Sigmoid colon (tissue), 6 donors: ENCODE measurements at regions not wholly inside any gene's neighbourhood (a gene's known extent, or its start where the extent isn't known, plus 50 kb on each side); places are given as distances from the start of the nearest gene placed in this dataset.

Experiments
- DNase-seq: peaks from one replicate; pipeline ENCODE4 v3.0.0-alpha.2; 2019
- H3K27ac ChIP-seq, 4 donors: fragments of 200-600 bp; sonication (generic); one replicate each; pipeline ENCODE4 v1.5.1; 2016 to 2019; ENCODE audit warnings: mild to moderate bottlenecking in 1 of 4
- H3K27me3 ChIP-seq, 3 donors: fragments of 200-600 bp; sonication (generic); one replicate each; pipeline ENCODE4 v1.5.1; 2019; ENCODE audit warnings: mild to moderate bottlenecking in 1 of 3
- H3K36me3 ChIP-seq, 4 donors: fragments of 200-600 bp; sonication (generic); one replicate each; pipeline ENCODE4 v1.5.1; 2016 to 2019
- H3K4me1 ChIP-seq, 4 donors: fragments of 200-600 bp; sonication (generic); one replicate each; pipeline ENCODE4 v1.5.1; 2017 to 2019
- H3K4me3 ChIP-seq, 4 donors: fragments of 200-600 bp; sonication (generic); one replicate each; pipeline ENCODE4 v1.5.1; 2017 to 2019; ENCODE audit warnings: mild to moderate bottlenecking in 2 of 4, moderate library complexity in 1 of 4
- H3K9me3 ChIP-seq, 4 donors: fragments of 200-600 bp in 3 of 4; sonication (generic) in 3 of 4; one replicate each; pipeline versions ENCODE4 v1.5.1 to v1.6.1; 2013 to 2019
- CTCF ChIP-seq, 4 experiments: fragments of 450-650 bp in 3 of 4; fragments of 200-600 bp in 1 of 4; IDR thresholded peaks; one replicate each; pipeline ENCODE4 v1.5.1; 2016 to 2019; ENCODE audit warnings: antibody characterized with exemption in 4 of 4, mild to moderate bottlenecking in 3 of 4, moderate library complexity in 2 of 4
- EP300 ChIP-seq, 4 donors: sonication (generic); formaldehyde crosslinking; IDR thresholded peaks; one replicate each; pipeline ENCODE4 v1.6.1; 2017; ENCODE audit warnings: antibody characterized with exemption in 4 of 4
- POLR2A ChIP-seq, 2 donors: fragments of 450-650 bp; IDR thresholded peaks; one replicate each; pipeline ENCODE4 v1.6.1; 2016; ENCODE audit warnings: antibody characterized with exemption in 2 of 2, mild to moderate bottlenecking in 2 of 2, moderate library complexity in 2 of 2
- POLR2AphosphoS5 ChIP-seq, 4 donors: sonication (generic); formaldehyde crosslinking; IDR thresholded peaks; one replicate each; pipeline ENCODE4 v1.6.1; 2017; ENCODE audit warnings: antibody characterized with exemption in 4 of 4
- WGBS, 2 donors: extraction: QIAGEN DNeasy Blood & Tissue Kit; methylation state at CpG; one replicate each; pipeline ENCODE4 v1.1.7; 2013; 5-methylcytosine and 5-hydroxymethylcytosine counted together
- intact Hi-C: fragments of 100-400 bp; cut with DNase I; formaldehyde crosslinking; loops from one replicate; pipeline ENCODE4 v1.15.1; 2023
- donor health status: healthy with polysubstance abuse.
- donor health status: healthy.

- Histone ChIP-seq H3K4me1 (no peaks in the 10 kb centered on the region), H3K4me3 (no peak overlapping the region), H3K27ac (no peak overlapping the region), H3K9me3 (no peaks in the 10 kb centered on the region), H3K27me3 (no peaks in the 10 kb centered on the region), H3K36me3 (no peaks in the 10 kb centered on the region)
- WGBS, 2 donors, result 86 to 91% methylated on average over 7 of the region's 7 CpGs
- peak; percentile 17 for DNase-seq
- no peak for TF ChIP-seq POLR2AphosphoS5 (IDR thresholded peaks at IDR 0.05)
- TF ChIP-seq EP300 (IDR thresholded peaks at IDR 0.05), result no peak
- no peak for TF ChIP-seq CTCF (IDR thresholded peaks at IDR 0.05)
- TF ChIP-seq POLR2A (IDR thresholded peaks at IDR 0.05), result no peak
- intact Hi-C loops, result no loop called here
Measured at GRCh38 chr10:3274414-3274813, 101.8 kb upstream of the PITRM1 start.

GRCh38 chr10:3273966-3274365 is 101.4 kb upstream of the PITRM1 start:
- intact Hi-C loops, result no loop called here
- Histone ChIP-seq H3K27me3 (no peaks in the 10 kb centered on the region), H3K4me3 (no peak overlapping the region), H3K36me3 (no peaks in the 10 kb centered on the region), H3K4me1 (no peaks in the 10 kb centered on the region), H3K27ac (no peak overlapping the region), H3K9me3 (no peaks in the 10 kb centered on the region)
- TF ChIP-seq EP300 (IDR thresholded peaks at IDR 0.05) (no peak), POLR2AphosphoS5 (IDR thresholded peaks at IDR 0.05) (no peak), POLR2A (IDR thresholded peaks at IDR 0.05) (no peak), CTCF (IDR thresholded peaks at IDR 0.05) (no peak)
- DNase-seq, result peak; percentile 32
- 86% methylated on average over 12 of the region's 12 CpGs for WGBS, 2 donors

GRCh38 chr10:3272300-3272699 is 99.7 kb upstream of the PITRM1 start:
- Histone ChIP-seq H3K27me3 (no peaks in the 10 kb centered on the region), H3K9me3 (no peaks in the 10 kb centered on the region), H3K36me3 (no peaks in the 10 kb centered on the region), H3K4me3 (no peak overlapping the region), H3K4me1 (no peaks in the 10 kb centered on the region), H3K27ac (no peak overlapping the region)
- WGBS, 2 donors, result 88 to 90% methylated on average over 5 of the region's 5 CpGs
- TF ChIP-seq POLR2AphosphoS5 (IDR thresholded peaks at IDR 0.05) (no peak), POLR2A (IDR thresholded peaks at IDR 0.05) (no peak), EP300 (IDR thresholded peaks at IDR 0.05) (no peak), CTCF (IDR thresholded peaks at IDR 0.05) (no peak)
- DNase-seq, result no peak
- intact Hi-C loops, result no loop called here

GRCh38 chr10:3271354-3272115 is 99.0 kb upstream of the PITRM1 start:
- Histone ChIP-seq H3K27ac (no peak overlapping the region), H3K36me3 (no peaks in the 10 kb centered on the region), H3K4me1 (no peaks in the 10 kb centered on the region), H3K9me3 (no peaks in the 10 kb centered on the region), H3K27me3 (no peaks in the 10 kb centered on the region), H3K4me3 (no peak overlapping the region)
- intact Hi-C loops, result no loop called here
- no peak for TF ChIP-seq POLR2A (IDR thresholded peaks at IDR 0.05)
- no peak for DNase-seq
- 89 to 92% methylated on average over 14 of the region's 14 CpGs for WGBS, 2 donors

- Histone ChIP-seq H3K4me1 (no peaks in the 10 kb centered on the region), H3K36me3 (no peaks in the 10 kb centered on the region), H3K4me3 (no peak overlapping the region), H3K27me3 (no peaks in the 10 kb centered on the region), H3K9me3 (no peaks in the 10 kb centered on the region), H3K27ac (no peak overlapping the region)
- WGBS, 2 donors, result 90% methylated on average over 18 of the region's 18 CpGs
- no peak for DNase-seq
- intact Hi-C loops, result no loop called here
- TF ChIP-seq CTCF (IDR thresholded peaks at IDR 0.05) (no peak), POLR2AphosphoS5 (IDR thresholded peaks at IDR 0.05) (no peak), EP300 (IDR thresholded peaks at IDR 0.05) (no peak), POLR2A (IDR thresholded peaks at IDR 0.05) (no peak)
Measured at GRCh38 chr10:3270577-3271316, 98.2 kb upstream of the PITRM1 start.
